Gastrocnemius medialis (tissue), 4 donors: ENCODE measurements at regions not wholly inside any gene's neighbourhood (a gene's known extent, or its start where the extent isn't known, plus 50 kb on each side); places are given as distances from the start of the nearest gene placed in this dataset.
"Not testable (repeated sequence)": the region's sequence is repeated elsewhere in the genome, so short reads cannot be mapped to it uniquely, and the experiment has no call there.

Source experiments
- ATAC-seq, 2 donors: fragments of 150-250 bp; one replicate each; pipeline ENCODE4 v1.9.1; 2016
- DNase-seq, 2 donors: peaks; one replicate each; pipeline ENCODE4 v3.0.0-alpha.2; 2019
- H3K27ac ChIP-seq, 4 donors: fragments of 200-600 bp; sonication (generic); 1 replicate in 1 of 4; 2 replicates in 3 of 4; pipeline ENCODE4 v1.5.1; 2016 to 2018; ENCODE audit warnings: mild to moderate bottlenecking in 2 of 4, moderate library complexity in 1 of 4
- H3K27me3 ChIP-seq, 3 donors: fragments of 200-600 bp; sonication (generic) in 2 of 3; 1 replicate in 1 of 3; 2 replicates in 2 of 3; pipeline versions ENCODE4 v1.5.1 to v1.6.0; 2016 to 2019; ENCODE audit warnings: mild to moderate bottlenecking in 1 of 3, moderate library complexity in 1 of 3
- H3K36me3 ChIP-seq, 2 donors: fragments of 200-600 bp; sonication (generic) in 1 of 2; one replicate each; pipeline ENCODE4 v1.5.1; 2017 to 2018
- H3K4me1 ChIP-seq, 2 donors: fragments of 200-600 bp; sonication (generic) in 1 of 2; one replicate each; pipeline ENCODE4 v1.5.1; 2016 to 2017; ENCODE audit warnings: mild to moderate bottlenecking in 2 of 2
- H3K4me3 ChIP-seq, 4 donors: fragments of 200-600 bp; sonication (generic) in 3 of 4; 1 replicate in 1 of 4; 2 replicates in 3 of 4; pipeline ENCODE4 v1.5.1; 2016 to 2019; ENCODE audit warnings: mild to moderate bottlenecking in 2 of 4
- H3K9me3 ChIP-seq, 3 donors: fragments of 200-600 bp; sonication (generic) in 2 of 3; 1 replicate in 1 of 3; 2 replicates in 2 of 3; pipeline ENCODE4 v1.5.1; 2016 to 2019
- POLR2A ChIP-seq, 2 donors: fragments of 450-650 bp; IDR thresholded peaks; one replicate each; pipeline ENCODE4 v1.6.1; 2017; ENCODE audit warnings: antibody characterized with exemption in 2 of 2, mild to moderate bottlenecking in 2 of 2, moderate library complexity in 2 of 2
- in situ Hi-C, 4 donors: fragments of 200-750 bp; cut with MboI; loops; one replicate each; pipeline versions ENCODE4 v1.15.0 to v1.8.0; 2017; ENCODE audit warnings: low sequenced_read_pairs in 4 of 4
- intact Hi-C: fragments of 100-400 bp; cut with DNase I; formaldehyde crosslinking; loops from one replicate; pipeline ENCODE4 v1.15.1; 2023; ENCODE audit warnings: low total_unique reads
- TF ChIP-seq, protein P1 (sequence below), 5 experiments: fragments of 450-650 bp in 3 of 5; fragments of 200-600 bp in 2 of 5; sonication (generic) in 2 of 5; IDR thresholded peaks in 4 of 5; conservative IDR thresholded peaks in 1 of 5; 1 replicate in 4 of 5; 2 replicates in 1 of 5; pipeline ENCODE4 v1.5.1; 2016 to 2019; ENCODE audit warnings: antibody characterized with exemption in 5 of 5, mild to moderate bottlenecking in 3 of 5, moderate library complexity in 3 of 5

DNA sequence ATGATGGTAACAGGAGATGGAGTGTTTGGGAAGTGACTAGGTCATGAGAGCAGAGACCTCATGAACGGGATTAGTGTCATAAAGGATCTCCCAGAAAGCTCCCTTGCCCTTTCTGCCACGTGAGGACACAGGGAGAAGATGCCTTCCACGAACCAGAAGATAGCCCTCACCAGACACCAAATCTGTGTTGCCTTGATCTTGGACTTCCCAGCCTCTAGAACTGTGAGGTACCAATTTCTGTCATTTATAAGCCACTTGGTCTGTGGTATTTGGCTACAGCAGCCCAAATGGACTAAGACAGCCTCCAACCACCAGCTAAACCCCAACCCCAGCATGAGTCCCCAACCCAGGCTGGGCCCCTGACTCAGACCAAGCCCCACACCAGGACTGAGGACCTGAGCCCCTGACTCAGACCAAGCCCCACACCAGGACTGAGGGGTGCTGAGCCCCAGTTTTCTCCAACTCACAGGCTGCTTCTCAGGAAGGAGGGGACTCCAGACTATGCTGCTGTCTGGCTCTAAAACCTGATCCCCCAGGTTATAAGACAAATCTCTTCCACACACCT lies 54.1 kb downstream of the PTPRS start:
- H3K9me3 ChIP-seq, result no peaks in the 10 kb centered on the region
- H3K27ac ChIP-seq, result no peak overlapping the region
- TF ChIP-seq, protein P1, sequence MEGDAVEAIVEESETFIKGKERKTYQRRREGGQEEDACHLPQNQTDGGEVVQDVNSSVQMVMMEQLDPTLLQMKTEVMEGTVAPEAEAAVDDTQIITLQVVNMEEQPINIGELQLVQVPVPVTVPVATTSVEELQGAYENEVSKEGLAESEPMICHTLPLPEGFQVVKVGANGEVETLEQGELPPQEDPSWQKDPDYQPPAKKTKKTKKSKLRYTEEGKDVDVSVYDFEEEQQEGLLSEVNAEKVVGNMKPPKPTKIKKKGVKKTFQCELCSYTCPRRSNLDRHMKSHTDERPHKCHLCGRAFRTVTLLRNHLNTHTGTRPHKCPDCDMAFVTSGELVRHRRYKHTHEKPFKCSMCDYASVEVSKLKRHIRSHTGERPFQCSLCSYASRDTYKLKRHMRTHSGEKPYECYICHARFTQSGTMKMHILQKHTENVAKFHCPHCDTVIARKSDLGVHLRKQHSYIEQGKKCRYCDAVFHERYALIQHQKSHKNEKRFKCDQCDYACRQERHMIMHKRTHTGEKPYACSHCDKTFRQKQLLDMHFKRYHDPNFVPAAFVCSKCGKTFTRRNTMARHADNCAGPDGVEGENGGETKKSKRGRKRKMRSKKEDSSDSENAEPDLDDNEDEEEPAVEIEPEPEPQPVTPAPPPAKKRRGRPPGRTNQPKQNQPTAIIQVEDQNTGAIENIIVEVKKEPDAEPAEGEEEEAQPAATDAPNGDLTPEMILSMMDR (IDR thresholded peaks at IDR 0.05 in 4 of 5, conservative IDR thresholded peaks at IDR 0.05 in 1 of 5), result no peak
- TF ChIP-seq POLR2A (IDR thresholded peaks at IDR 0.05), result no peak
- no peak overlapping the region for H3K4me3 ChIP-seq
- H3K4me1 ChIP-seq, result peaks cover 14 to 35% of the 10 kb centered on the region in 2 donors
- DNase-seq (no peak), ATAC-seq (no peak)
- H3K27me3 ChIP-seq, result no peaks in the 10 kb centered on the region
- in situ Hi-C loops (no loop called here), intact Hi-C loops (no loop called here)
- peaks cover 0 to 12% of the 10 kb centered on the region in 2 donors for H3K36me3 ChIP-seq

DNA sequence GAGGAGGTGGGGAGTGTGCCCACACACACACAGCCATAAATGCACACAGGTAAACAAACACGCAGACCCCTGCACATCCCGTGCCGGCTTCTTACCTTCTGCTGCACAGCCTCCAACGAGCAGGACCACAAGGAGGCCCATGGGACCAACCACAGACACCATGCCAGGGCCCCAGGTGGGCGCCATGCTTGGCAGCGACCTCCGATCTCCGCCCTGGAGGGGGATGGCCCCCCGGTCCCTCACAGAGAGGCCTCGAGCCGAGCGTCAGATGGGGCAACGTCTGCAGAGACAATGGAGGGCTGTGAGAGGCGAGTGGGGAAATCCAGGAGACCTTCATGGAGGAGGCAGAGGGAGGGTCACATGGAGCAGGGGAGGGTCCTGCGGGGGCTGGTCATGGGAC lies 54.7 kb downstream of the PTPRS start:
- peaks cover 14 to 35% of the 10 kb centered on the region in 2 donors for H3K4me1 ChIP-seq
- H3K27ac ChIP-seq, result no peak overlapping the region
- H3K4me3 ChIP-seq, result no peak overlapping the region
- no peak for DNase-seq
- intact Hi-C loops (no loop called here), in situ Hi-C loops (no loop called here)
- no peaks in the 10 kb centered on the region for H3K9me3 ChIP-seq
- H3K27me3 ChIP-seq, result no peaks in the 10 kb centered on the region
- peaks cover 0 to 12% of the 10 kb centered on the region in 2 donors for H3K36me3 ChIP-seq
- no peak for TF ChIP-seq POLR2A (IDR thresholded peaks at IDR 0.05)
- TF ChIP-seq, protein P1 (IDR thresholded peaks at IDR 0.05 in 4 of 5, conservative IDR thresholded peaks at IDR 0.05 in 1 of 5), result no peak
- no peak for ATAC-seq

DNA sequence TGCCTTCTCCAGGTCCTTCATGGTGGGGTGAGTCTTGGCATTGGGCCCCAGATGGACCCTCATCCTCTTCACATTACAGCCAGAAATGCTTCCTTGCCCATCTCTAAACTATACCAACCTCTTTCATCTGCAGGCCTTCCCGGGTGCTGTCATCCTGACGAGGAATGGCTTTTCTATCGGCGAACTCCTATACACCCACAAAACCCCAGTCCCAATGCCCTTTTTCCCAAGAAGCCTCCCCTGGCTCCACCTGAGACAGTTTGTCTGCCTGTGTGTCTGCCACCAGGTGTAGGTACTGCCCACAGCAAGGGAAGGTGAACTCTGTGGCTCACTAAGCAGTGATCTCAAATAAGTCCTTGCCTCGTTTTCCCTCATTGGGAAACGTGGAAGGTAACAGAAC lies 55.3 kb downstream of the PTPRS start:
- peaks cover 14 to 28% of the 10 kb centered on the region in 2 donors for H3K4me1 ChIP-seq
- H3K27ac ChIP-seq, result no peak overlapping the region

DNA sequence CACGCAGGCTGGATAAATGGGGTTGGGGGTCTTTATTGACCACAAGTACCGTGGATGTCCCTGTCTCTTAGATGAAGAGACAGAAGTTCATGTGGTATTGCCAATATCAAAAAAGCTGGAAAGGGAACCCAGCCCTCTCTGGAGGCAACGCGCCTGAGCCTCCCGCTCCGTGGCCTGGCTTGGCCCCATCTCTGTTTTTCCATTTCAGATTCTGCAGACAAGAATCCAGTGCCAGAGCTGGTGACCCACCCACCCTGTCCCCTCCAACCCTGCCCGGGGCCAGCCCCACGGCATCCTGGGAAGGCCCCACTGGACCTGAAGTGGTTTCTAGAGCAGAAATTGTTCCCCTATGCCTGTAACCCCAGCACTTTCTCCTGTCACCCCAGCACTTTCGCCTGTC lies 57.7 kb downstream of the PTPRS start:
- peak; percentile 12 to 43 for ATAC-seq
- peaks cover 4 to 9% of the 10 kb centered on the region in 2 donors for H3K4me1 ChIP-seq
- intact Hi-C loops (no loop called here), in situ Hi-C loops (no loop called here)
- TF ChIP-seq, protein P1 (IDR thresholded peaks at IDR 0.05 in 4 of 5, conservative IDR thresholded peaks at IDR 0.05 in 1 of 5), result no peak
- no peak for TF ChIP-seq POLR2A (IDR thresholded peaks at IDR 0.05)
- peak overlapping the region in 3 of 4 donors; percentile 1 to 65 (median 58) for H3K27ac ChIP-seq
- no peaks in the 10 kb centered on the region for H3K9me3 ChIP-seq
- H3K36me3 ChIP-seq, result peaks cover 0 to 12% of the 10 kb centered on the region in 2 donors
- H3K27me3 ChIP-seq, result no peaks in the 10 kb centered on the region
- no peak overlapping the region for H3K4me3 ChIP-seq
- DNase-seq, result peak; percentile 47 to 72

More for the DNA sequence above, 55.3 kb downstream of the PTPRS start:
- H3K9me3 ChIP-seq, result no peaks in the 10 kb centered on the region
- ATAC-seq (no peak), DNase-seq (no peak)
- no peaks in the 10 kb centered on the region for H3K27me3 ChIP-seq
- no peak overlapping the region for H3K4me3 ChIP-seq
- intact Hi-C loops, result no loop called here
- in situ Hi-C loops, result no loop called here
- peaks cover 0 to 12% of the 10 kb centered on the region in 2 donors for H3K36me3 ChIP-seq
- TF ChIP-seq, protein P1 (IDR thresholded peaks at IDR 0.05 in 4 of 5, conservative IDR thresholded peaks at IDR 0.05 in 1 of 5), result no peak
- TF ChIP-seq POLR2A (IDR thresholded peaks at IDR 0.05), result no peak

DNA sequence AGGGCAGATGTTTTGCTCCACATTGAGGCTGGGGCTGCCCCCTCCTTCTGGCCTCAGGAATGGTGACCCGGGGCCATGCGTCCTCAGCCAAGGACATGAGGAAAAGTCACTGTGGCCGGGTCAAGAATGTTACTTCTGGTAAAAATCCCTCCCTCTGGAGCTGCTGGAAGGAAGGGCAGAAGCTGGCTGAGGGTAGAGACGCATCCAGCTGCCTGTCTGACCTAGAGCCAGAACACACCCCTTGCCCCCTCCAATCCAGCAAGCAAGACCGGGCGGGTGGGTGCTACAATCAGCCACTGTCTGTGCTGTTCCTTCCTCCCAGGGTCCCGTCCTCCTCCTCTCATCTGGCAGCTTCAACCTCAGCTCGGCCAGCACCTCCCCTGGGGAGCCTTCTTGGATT lies 59.0 kb downstream of the PTPRS start:
- ATAC-seq (peak; percentile 83 to 90), DNase-seq (peak; percentile 67 to 84)
- H3K4me3 ChIP-seq, result no peak overlapping the region
- no peaks in the 10 kb centered on the region for H3K9me3 ChIP-seq
- peaks cover 0 to 12% of the 10 kb centered on the region in 2 donors for H3K36me3 ChIP-seq
- peak overlapping the region in 2 of 4 donors; percentile 37 to 65 for H3K27ac ChIP-seq
- TF ChIP-seq, protein P1 (IDR thresholded peaks at IDR 0.05 in 4 of 5, conservative IDR thresholded peaks at IDR 0.05 in 1 of 5), result no peak
- TF ChIP-seq POLR2A (IDR thresholded peaks at IDR 0.05), result no peak
- peaks cover 0 to 4% of the 10 kb centered on the region in 2 donors for H3K4me1 ChIP-seq
- H3K27me3 ChIP-seq, result no peaks in the 10 kb centered on the region
- in situ Hi-C loops, result no loop called here
- intact Hi-C loops, result no loop called here

DNA sequence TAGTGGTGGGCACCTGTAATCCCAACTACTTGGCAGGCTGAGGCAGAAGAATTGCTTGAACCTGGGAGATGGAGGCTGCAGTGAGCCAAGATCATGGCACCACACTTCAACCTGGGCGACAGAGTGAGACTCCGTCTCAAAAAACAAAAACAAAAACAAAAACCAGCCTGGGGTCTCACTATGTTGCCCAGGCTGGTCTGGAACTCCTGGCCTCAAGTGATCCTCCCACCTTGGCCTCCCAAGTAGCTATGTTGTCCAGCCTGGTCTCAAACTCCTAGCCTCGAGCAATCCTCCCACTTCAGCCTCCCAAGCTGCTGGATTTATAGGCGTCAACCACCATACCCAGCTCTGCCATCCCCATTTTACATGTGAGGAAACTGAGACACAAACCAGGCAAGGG lies 64.9 kb downstream of the PTPRS start:
- H3K36me3 ChIP-seq, H3K4me3 ChIP-seq, H3K27ac ChIP-seq, DNase-seq, ATAC-seq, H3K27me3 ChIP-seq, in situ Hi-C loops, H3K4me1 ChIP-seq, intact Hi-C loops, H3K9me3 ChIP-seq: not testable (repeated sequence)
